ENCODE measurements at regions not wholly inside any gene's neighbourhood (a gene's known extent, or its start where the extent isn't known, plus 50 kb on each side); places are given as distances from the start of the nearest gene placed in this dataset.
"Not testable (repeated sequence)": the region's sequence is repeated elsewhere in the genome, so short reads cannot be mapped to it uniquely, and the experiment has no call there.

DNA sequence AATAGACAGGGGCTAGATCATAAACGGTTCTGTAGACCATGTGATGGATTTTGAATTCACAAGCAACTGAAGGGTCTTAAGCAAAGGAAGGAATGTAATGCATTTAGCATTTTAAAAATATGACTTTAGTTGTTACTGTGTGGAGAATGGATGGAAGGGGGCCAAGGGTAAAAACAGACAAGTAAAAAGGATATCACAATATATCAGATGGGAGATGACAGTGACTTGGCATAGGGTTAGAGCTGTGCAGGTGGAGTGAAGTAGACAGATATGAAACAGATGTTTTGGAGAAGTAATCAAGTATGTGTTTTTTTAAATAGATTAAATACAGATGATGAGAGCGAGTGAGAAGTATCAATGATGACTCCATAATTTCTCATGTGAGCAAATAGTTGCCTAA lies 1116.0 kb upstream of the TENM3 start:
- Histone ChIP-seq H3K27ac (ENCODE audit: low read length) (no peak overlapping the region), H2AFZ (ENCODE audit: low read depth, low read length) (no peak overlapping the region), H3K27me3 (ENCODE audit: insufficient read depth, low read length, poor library complexity) (no peaks in the 10 kb centered on the region), H3K9ac (ENCODE audit: low read depth, low read length) (no peak overlapping the region), H4K20me1 (ENCODE audit: insufficient read depth, low read length) (no peaks in the 10 kb centered on the region), H3K4me2 (ENCODE audit: insufficient read depth, low read length) (no peak overlapping the region), H3K4me1 (ENCODE audit: insufficient read depth, low read length) (no peaks in the 10 kb centered on the region), H3K9me3 (ENCODE audit: insufficient read depth, low read length, severe bottlenecking) (peaks cover 7% of the 10 kb centered on the region), H3K4me3 (ENCODE audit: low read depth in 1 of 2, low read length in 2 of 2) (no peak overlapping the region), H3K36me3 (ENCODE audit: insufficient read depth, low read length) (no peaks in the 10 kb centered on the region), H3K79me2 (ENCODE audit: insufficient read depth, low read length) (no peaks in the 10 kb centered on the region)
- ATAC-seq (ENCODE audit: insufficient read depth, low read depth) (no peak), DNase-seq (no peak)
- TF ChIP-seq, protein P1, sequence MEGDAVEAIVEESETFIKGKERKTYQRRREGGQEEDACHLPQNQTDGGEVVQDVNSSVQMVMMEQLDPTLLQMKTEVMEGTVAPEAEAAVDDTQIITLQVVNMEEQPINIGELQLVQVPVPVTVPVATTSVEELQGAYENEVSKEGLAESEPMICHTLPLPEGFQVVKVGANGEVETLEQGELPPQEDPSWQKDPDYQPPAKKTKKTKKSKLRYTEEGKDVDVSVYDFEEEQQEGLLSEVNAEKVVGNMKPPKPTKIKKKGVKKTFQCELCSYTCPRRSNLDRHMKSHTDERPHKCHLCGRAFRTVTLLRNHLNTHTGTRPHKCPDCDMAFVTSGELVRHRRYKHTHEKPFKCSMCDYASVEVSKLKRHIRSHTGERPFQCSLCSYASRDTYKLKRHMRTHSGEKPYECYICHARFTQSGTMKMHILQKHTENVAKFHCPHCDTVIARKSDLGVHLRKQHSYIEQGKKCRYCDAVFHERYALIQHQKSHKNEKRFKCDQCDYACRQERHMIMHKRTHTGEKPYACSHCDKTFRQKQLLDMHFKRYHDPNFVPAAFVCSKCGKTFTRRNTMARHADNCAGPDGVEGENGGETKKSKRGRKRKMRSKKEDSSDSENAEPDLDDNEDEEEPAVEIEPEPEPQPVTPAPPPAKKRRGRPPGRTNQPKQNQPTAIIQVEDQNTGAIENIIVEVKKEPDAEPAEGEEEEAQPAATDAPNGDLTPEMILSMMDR (IDR thresholded peaks at IDR 0.05; ENCODE audit: borderline replicate concordance, extremely low read depth, low read length, poor library complexity, severe bottlenecking): no peak
- TF ChIP-seq EZH2 (IDR thresholded peaks at IDR 0.05; ENCODE audit: borderline replicate concordance, low read depth, low read length, severe bottlenecking): no peak

DNA sequence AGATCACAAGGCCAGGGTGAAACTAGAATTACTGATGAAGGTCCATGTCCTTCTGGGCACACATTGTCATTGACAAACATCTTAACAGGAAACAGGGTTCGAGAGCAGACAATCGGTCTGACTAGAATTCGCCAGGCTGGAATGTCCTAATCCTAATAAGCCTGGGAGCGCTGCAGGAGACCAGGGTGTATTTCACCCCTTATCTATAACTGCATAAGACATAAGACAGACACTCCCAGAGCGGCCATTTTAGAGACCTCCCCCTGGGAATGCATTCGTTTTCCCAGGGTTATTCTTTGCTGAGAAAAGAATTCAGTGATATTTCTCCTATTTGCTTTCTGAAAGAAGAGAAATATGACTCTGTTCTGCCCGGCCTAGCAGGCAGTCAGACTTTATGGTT lies 1112.9 kb upstream of the TENM3 start:
- H3K9ac ChIP-seq (ENCODE audit: low read depth, low read length); ATAC-seq (ENCODE audit: insufficient read depth, low read depth); H3K79me2 ChIP-seq (ENCODE audit: insufficient read depth, low read length); H3K4me3 ChIP-seq (ENCODE audit: low read depth in 1 of 2, low read length in 2 of 2); H3K27ac ChIP-seq (ENCODE audit: low read length); H3K36me3 ChIP-seq (ENCODE audit: insufficient read depth, low read length); H2AFZ ChIP-seq (ENCODE audit: low read depth, low read length); H4K20me1 ChIP-seq (ENCODE audit: insufficient read depth, low read length); H3K4me1 ChIP-seq (ENCODE audit: insufficient read depth, low read length); DNase-seq; H3K4me2 ChIP-seq (ENCODE audit: insufficient read depth, low read length); H3K27me3 ChIP-seq (ENCODE audit: insufficient read depth, low read length, poor library complexity): not testable (repeated sequence)
- H3K9me3 ChIP-seq (ENCODE audit: insufficient read depth, low read length, severe bottlenecking): peaks cover 10% of the 10 kb centered on the region

DNA sequence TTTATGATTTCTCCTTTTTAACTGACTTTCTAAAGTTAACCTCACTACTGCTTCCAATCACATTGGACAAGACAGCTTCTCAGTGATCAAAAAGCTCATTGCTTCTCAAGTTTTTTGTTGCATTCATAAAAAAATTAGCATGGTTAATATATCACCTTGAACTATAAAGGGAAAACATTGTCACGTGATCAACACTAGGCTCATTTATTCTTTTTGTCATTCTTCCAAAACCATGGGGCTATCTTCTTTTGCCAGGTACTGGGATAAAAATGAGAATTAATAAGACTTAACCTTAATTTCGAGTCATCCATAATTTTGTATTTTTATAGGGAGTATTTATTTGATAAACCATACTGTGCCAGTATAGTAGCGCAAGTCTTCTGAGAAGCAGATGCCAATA lies 1105.9 kb upstream of the TENM3 start:
- no peaks in the 10 kb centered on the region for H3K36me3 ChIP-seq (ENCODE audit: insufficient read depth, low read length)

DNA sequence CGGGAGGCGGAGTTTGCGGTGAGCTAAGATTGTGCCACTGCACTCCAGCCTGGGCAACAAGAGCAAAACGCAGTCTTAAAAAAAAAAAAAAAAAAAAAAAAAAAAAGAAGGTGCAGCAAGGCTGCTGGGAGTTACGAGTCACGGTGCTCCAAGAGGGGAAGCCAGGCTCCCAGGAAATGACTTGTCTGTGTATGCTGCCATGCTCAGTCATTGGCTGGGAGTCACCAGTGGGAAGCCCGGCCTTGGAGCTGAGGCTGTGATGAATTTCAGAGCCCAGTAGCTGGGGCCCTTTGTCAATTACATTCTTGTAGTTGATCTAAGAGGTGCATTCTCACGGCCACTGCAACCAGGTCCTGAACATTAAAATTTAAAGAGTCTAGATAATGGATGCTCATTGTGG lies 1105.1 kb upstream of the TENM3 start:
- Histone ChIP-seq H3K27ac (ENCODE audit: low read length) (no peak overlapping the region), H3K36me3 (ENCODE audit: insufficient read depth, low read length) (no peaks in the 10 kb centered on the region), H3K4me3 (ENCODE audit: low read depth in 1 of 2, low read length in 2 of 2) (no peak overlapping the region), H4K20me1 (ENCODE audit: insufficient read depth, low read length) (no peaks in the 10 kb centered on the region), H3K27me3 (ENCODE audit: insufficient read depth, low read length, poor library complexity) (no peaks in the 10 kb centered on the region), H3K9me3 (ENCODE audit: insufficient read depth, low read length, severe bottlenecking) (peaks cover under 1% of the 10 kb centered on the region), H3K9ac (ENCODE audit: low read depth, low read length) (no peak overlapping the region), H2AFZ (ENCODE audit: low read depth, low read length) (no peak overlapping the region), H3K4me2 (ENCODE audit: insufficient read depth, low read length) (no peak overlapping the region), H3K4me1 (ENCODE audit: insufficient read depth, low read length) (no peaks in the 10 kb centered on the region), H3K79me2 (ENCODE audit: insufficient read depth, low read length) (no peaks in the 10 kb centered on the region)
- no peak for TF ChIP-seq EZH2 (IDR thresholded peaks at IDR 0.05; ENCODE audit: borderline replicate concordance, low read depth, low read length, severe bottlenecking)
- TF ChIP-seq, protein P1 (IDR thresholded peaks at IDR 0.05; ENCODE audit: borderline replicate concordance, extremely low read depth, low read length, poor library complexity, severe bottlenecking): no peak
- ATAC-seq (ENCODE audit: insufficient read depth, low read depth) (no peak), DNase-seq (no peak)

More for the DNA sequence above, 1105.9 kb upstream of the TENM3 start:
- no peaks in the 10 kb centered on the region for H3K27me3 ChIP-seq (ENCODE audit: insufficient read depth, low read length, poor library complexity)
- ATAC-seq (ENCODE audit: insufficient read depth, low read depth) (no peak), DNase-seq (no peak)
- H3K4me2 ChIP-seq (ENCODE audit: insufficient read depth, low read length): no peak overlapping the region
- TF ChIP-seq, protein P1 (IDR thresholded peaks at IDR 0.05; ENCODE audit: borderline replicate concordance, extremely low read depth, low read length, poor library complexity, severe bottlenecking): no peak
- no peak for TF ChIP-seq EZH2 (IDR thresholded peaks at IDR 0.05; ENCODE audit: borderline replicate concordance, low read depth, low read length, severe bottlenecking)
- peaks cover 3% of the 10 kb centered on the region for H3K9me3 ChIP-seq (ENCODE audit: insufficient read depth, low read length, severe bottlenecking)
- no peak overlapping the region for H3K9ac ChIP-seq (ENCODE audit: low read depth, low read length)
- no peak overlapping the region for H2AFZ ChIP-seq (ENCODE audit: low read depth, low read length)
- H3K27ac ChIP-seq (ENCODE audit: low read length): no peak overlapping the region
- H3K4me3 ChIP-seq (ENCODE audit: low read depth in 1 of 2, low read length in 2 of 2): no peak overlapping the region
- H3K4me1 ChIP-seq (ENCODE audit: insufficient read depth, low read length): no peaks in the 10 kb centered on the region
- no peaks in the 10 kb centered on the region for H4K20me1 ChIP-seq (ENCODE audit: insufficient read depth, low read length)
- H3K79me2 ChIP-seq (ENCODE audit: insufficient read depth, low read length): no peaks in the 10 kb centered on the region
